GM12872 (cell line): ENCODE measurements at regions not wholly inside any gene's neighbourhood (a gene's known extent, or its start where the extent isn't known, plus 50 kb on each side); places are given as distances from the start of the nearest gene placed in this dataset.

ENCODE experiments used
- CTCF ChIP-seq: IDR thresholded peaks from 3 replicates; pipeline ENCODE4 v1.5.1; 2011; ENCODE audit warnings: low read depth, mild to moderate bottlenecking, low read length, moderate library complexity; ENCODE audit not compliant: insufficient read depth

GRCh38 chr6:156250593-156250992 is 526.6 kb upstream of the ARID1B start:
- no peak for TF ChIP-seq CTCF

GRCh38 chr6:156242206-156242605 is 535.0 kb upstream of the ARID1B start:
- no peak for TF ChIP-seq CTCF

- TF ChIP-seq CTCF, result no peak
These were observed 546.0 kb upstream of the ARID1B start for GRCh38 chr6:156231026-156231765.

- TF ChIP-seq CTCF, result no peak
These were observed 557.2 kb upstream of the ARID1B start for GRCh38 chr6:156219973-156220372.

- no peak for TF ChIP-seq CTCF
These were observed 571.5 kb upstream of the ARID1B start for GRCh38 chr6:156205678-156206077.

GRCh38 chr6:156199182-156199581 is 578.0 kb upstream of the ARID1B start:
- TF ChIP-seq CTCF, result no peak

GRCh38 chr6:156197513-156197912 is 579.7 kb upstream of the ARID1B start:
- TF ChIP-seq CTCF, result no peak
